Liver (tissue), 8 donors: ENCODE measurements at regions not wholly inside any gene's neighbourhood (a gene's known extent, or its start where the extent isn't known, plus 50 kb on each side); places are given as distances from the start of the nearest gene placed in this dataset.

Experiments used
- DNase-seq: peaks from one replicate; pipeline ENCODE4 v3.0.0-alpha.2; 2017; ENCODE audit warnings: low spot score
- H3K27ac ChIP-seq, 2 donors: one replicate each; pipeline ENCODE4 v1.7.0; 2013; ENCODE audit warnings: inconsistent platforms in 2 of 2, low read length in 2 of 2, control low read depth in 1 of 2, low read depth in 1 of 2, mild to moderate bottlenecking in 1 of 2
- H3K27me3 ChIP-seq, 4 donors: one replicate each; pipeline versions ENCODE4 v1.6.1 to v1.7.0; 2013; ENCODE audit warnings: low read length in 3 of 4, inconsistent platforms in 1 of 4, mild to moderate bottlenecking in 1 of 4, moderate library complexity in 1 of 4; ENCODE audit not compliant: control insufficient read depth in 4 of 4, insufficient read depth in 4 of 4
- H3K36me3 ChIP-seq, 4 donors: one replicate each; pipeline versions ENCODE4 v1.6.1 to v1.7.0; 2013; ENCODE audit warnings: low read length in 3 of 4, mild to moderate bottlenecking in 3 of 4, low read depth in 1 of 4, moderate library complexity in 1 of 4; ENCODE audit not compliant: control insufficient read depth in 4 of 4, insufficient read depth in 3 of 4
- H3K4me1 ChIP-seq, 4 donors: one replicate each; pipeline versions ENCODE4 v1.6.1 to v1.7.0; 2013; ENCODE audit warnings: low read length in 3 of 4, mild to moderate bottlenecking in 3 of 4, moderate library complexity in 1 of 4; ENCODE audit not compliant: control insufficient read depth in 4 of 4, insufficient read depth in 4 of 4
- H3K4me3 ChIP-seq, 3 donors: one replicate each; pipeline versions ENCODE4 v1.6.1 to v1.7.0; 2013; ENCODE audit warnings: low read length in 3 of 3, control low read depth in 1 of 3, low read depth in 1 of 3, mild to moderate bottlenecking in 1 of 3
- H3K9ac ChIP-seq, 2 donors: one replicate each; pipeline ENCODE4 v1.7.0; 2013; ENCODE audit warnings: low read length in 2 of 2, mild to moderate bottlenecking in 2 of 2, moderate library complexity in 2 of 2, control low read depth in 1 of 2, low read depth in 1 of 2
- H3K9me3 ChIP-seq, 4 donors: one replicate each; pipeline versions ENCODE4 v1.6.1 to v1.7.0; 2013; ENCODE audit warnings: low read length in 3 of 4; ENCODE audit not compliant: control insufficient read depth in 4 of 4
- EGR1 ChIP-seq, 2 donors: IDR thresholded peaks; 2 replicates each; pipeline ENCODE4 v1.6.1; 2016 to 2018; ENCODE audit warnings: antibody characterized with exemption in 2 of 2, low read depth in 2 of 2
- FOXA1 ChIP-seq: IDR thresholded peaks from 2 replicates; pipeline ENCODE4 v1.6.1; 2016; ENCODE audit warnings: antibody characterized with exemption
- FOXA2 ChIP-seq: IDR thresholded peaks from 2 replicates; pipeline ENCODE4 v1.6.1; 2016; ENCODE audit warnings: antibody characterized with exemption
- GABPA ChIP-seq, 2 donors: IDR thresholded peaks in 1 of 2; conservative IDR thresholded peaks in 1 of 2; 2 replicates each; pipeline ENCODE4 v1.6.1; 2016; ENCODE audit warnings: antibody characterized with exemption in 2 of 2, mild to moderate bottlenecking in 1 of 2, moderate library complexity in 1 of 2
- HNF4A ChIP-seq, 2 donors: conservative IDR thresholded peaks; 2 replicates each; pipeline ENCODE4 v1.6.1; 2016; ENCODE audit warnings: antibody characterized with exemption in 2 of 2, mild to moderate bottlenecking in 2 of 2
- HNF4G ChIP-seq: IDR thresholded peaks from 2 replicates; pipeline ENCODE4 v1.6.1; 2016; ENCODE audit warnings: antibody characterized with exemption
- JUND ChIP-seq, 2 donors: IDR thresholded peaks; 2 replicates each; pipeline ENCODE4 v1.6.1; 2016; ENCODE audit warnings: antibody characterized with exemption in 2 of 2
- NR2F2 ChIP-seq: IDR thresholded peaks from 2 replicates; pipeline ENCODE4 v1.6.1; 2016; ENCODE audit warnings: antibody characterized with exemption
- RAD21 ChIP-seq, 2 donors: IDR thresholded peaks; 2 replicates each; pipeline ENCODE4 v1.6.1; 2016; ENCODE audit warnings: antibody characterized with exemption in 2 of 2, mild to moderate bottlenecking in 2 of 2
- RXRA ChIP-seq, 2 donors: IDR thresholded peaks; 2 replicates each; pipeline ENCODE4 v1.6.1; 2017 to 2018; ENCODE audit warnings: antibody characterized with exemption in 2 of 2, mild to moderate bottlenecking in 1 of 2
- SP1 ChIP-seq: IDR thresholded peaks from 2 replicates; pipeline ENCODE4 v1.6.1; 2018; ENCODE audit warnings: antibody characterized with exemption, mild to moderate bottlenecking
- TAF1 ChIP-seq: conservative IDR thresholded peaks from 2 replicates; pipeline ENCODE4 v1.6.1; 2016; ENCODE audit warnings: antibody characterized with exemption, mild to moderate bottlenecking
- YY1 ChIP-seq: IDR thresholded peaks from 2 replicates; pipeline ENCODE4 v1.6.1; 2016; ENCODE audit warnings: antibody characterized with exemption, mild to moderate bottlenecking
- WGBS: extraction: QIAGEN DNeasy Blood & Tissue Kit; methylation state at CpG from one replicate; pipeline ENCODE4 v1.1.7; 2013; 5-methylcytosine and 5-hydroxymethylcytosine counted together
- TF ChIP-seq, protein P1 (sequence below): IDR thresholded peaks from 2 replicates; pipeline ENCODE4 v1.6.1; 2016; ENCODE audit warnings: antibody characterized with exemption
- TF ChIP-seq, protein P2 (sequence below): IDR thresholded peaks from 2 replicates; pipeline ENCODE4 v1.6.1; 2016; ENCODE audit warnings: antibody characterized with exemption
- TF ChIP-seq, protein P3 (sequence below): IDR thresholded peaks from 2 replicates; pipeline ENCODE4 v1.6.1; 2016; ENCODE audit warnings: antibody characterized with exemption
- TF ChIP-seq, protein P4 (sequence below): IDR thresholded peaks from 2 replicates; pipeline ENCODE4 v1.6.1; 2016; ENCODE audit warnings: antibody characterized with exemption, mild to moderate bottlenecking
- TF ChIP-seq, protein P5 (sequence below): fragments of 150-350 bp; IDR thresholded peaks from 2 replicates; pipeline ENCODE4 v1.5.1; 2017; ENCODE audit warnings: improper control_type of control experiment, low read depth, low read length; ENCODE audit not compliant: missing input control
- donor health status: healthy.
- donor health status: healthy.
- donor health status: healthy.
- donor health status: healthy.
- donor health status: healthy.

DNA sequence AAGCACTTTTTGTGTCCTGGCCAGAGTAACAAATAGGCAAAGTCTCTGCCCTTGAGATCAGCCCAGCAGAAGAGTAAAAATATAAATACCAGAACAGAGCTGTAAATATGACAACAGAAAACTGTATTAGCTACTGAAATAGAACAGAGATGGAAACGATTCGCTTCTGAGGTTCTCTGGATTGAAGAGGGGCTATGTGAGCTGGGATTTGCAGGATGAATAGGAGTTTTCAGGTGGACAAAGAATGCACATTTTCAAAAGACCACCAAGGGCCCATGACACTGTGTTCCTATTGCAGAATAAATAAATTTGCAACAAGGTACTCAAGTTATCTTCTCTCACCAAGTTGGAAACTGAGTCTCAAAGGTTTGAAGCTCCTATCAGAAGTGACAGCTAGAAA is 176.6 kb downstream of the BCL11B start:
- no peaks in the 10 kb centered on the region for H3K4me1 ChIP-seq
- no peaks in the 10 kb centered on the region for H3K36me3 ChIP-seq
- TF ChIP-seq GABPA (IDR thresholded peaks at IDR 0.05 in 1 of 2, conservative IDR thresholded peaks at IDR 0.05 in 1 of 2) (no peak), FOXA1 (no peak), EGR1 (IDR thresholded peaks at IDR 0.05; ENCODE audit: low read depth in 2 of 2) (no peak), TAF1 (no peak), HNF4A (conservative IDR thresholded peaks at IDR 0.05) (no peak), RXRA (IDR thresholded peaks at IDR 0.05) (no peak), JUND (IDR thresholded peaks at IDR 0.05) (no peak), YY1 (no peak), HNF4G (no peak), FOXA2 (no peak), RAD21 (IDR thresholded peaks at IDR 0.05) (no peak), NR2F2 (no peak), SP1 (no peak)
- TF ChIP-seq, protein P1, sequence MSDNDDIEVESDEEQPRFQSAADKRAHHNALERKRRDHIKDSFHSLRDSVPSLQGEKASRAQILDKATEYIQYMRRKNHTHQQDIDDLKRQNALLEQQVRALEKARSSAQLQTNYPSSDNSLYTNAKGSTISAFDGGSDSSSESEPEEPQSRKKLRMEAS: no peak
- TF ChIP-seq, protein P2, sequence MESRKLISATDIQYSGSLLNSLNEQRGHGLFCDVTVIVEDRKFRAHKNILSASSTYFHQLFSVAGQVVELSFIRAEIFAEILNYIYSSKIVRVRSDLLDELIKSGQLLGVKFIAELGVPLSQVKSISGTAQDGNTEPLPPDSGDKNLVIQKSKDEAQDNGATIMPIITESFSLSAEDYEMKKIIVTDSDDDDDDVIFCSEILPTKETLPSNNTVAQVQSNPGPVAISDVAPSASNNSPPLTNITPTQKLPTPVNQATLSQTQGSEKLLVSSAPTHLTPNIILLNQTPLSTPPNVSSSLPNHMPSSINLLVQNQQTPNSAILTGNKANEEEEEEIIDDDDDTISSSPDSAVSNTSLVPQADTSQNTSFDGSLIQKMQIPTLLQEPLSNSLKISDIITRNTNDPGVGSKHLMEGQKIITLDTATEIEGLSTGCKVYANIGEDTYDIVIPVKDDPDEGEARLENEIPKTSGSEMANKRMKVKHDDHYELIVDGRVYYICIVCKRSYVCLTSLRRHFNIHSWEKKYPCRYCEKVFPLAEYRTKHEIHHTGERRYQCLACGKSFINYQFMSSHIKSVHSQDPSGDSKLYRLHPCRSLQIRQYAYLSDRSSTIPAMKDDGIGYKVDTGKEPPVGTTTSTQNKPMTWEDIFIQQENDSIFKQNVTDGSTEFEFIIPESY: no peak
- TF ChIP-seq, protein P3, sequence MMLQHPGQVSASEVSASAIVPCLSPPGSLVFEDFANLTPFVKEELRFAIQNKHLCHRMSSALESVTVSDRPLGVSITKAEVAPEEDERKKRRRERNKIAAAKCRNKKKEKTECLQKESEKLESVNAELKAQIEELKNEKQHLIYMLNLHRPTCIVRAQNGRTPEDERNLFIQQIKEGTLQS: no peak
- TF ChIP-seq, protein P4, sequence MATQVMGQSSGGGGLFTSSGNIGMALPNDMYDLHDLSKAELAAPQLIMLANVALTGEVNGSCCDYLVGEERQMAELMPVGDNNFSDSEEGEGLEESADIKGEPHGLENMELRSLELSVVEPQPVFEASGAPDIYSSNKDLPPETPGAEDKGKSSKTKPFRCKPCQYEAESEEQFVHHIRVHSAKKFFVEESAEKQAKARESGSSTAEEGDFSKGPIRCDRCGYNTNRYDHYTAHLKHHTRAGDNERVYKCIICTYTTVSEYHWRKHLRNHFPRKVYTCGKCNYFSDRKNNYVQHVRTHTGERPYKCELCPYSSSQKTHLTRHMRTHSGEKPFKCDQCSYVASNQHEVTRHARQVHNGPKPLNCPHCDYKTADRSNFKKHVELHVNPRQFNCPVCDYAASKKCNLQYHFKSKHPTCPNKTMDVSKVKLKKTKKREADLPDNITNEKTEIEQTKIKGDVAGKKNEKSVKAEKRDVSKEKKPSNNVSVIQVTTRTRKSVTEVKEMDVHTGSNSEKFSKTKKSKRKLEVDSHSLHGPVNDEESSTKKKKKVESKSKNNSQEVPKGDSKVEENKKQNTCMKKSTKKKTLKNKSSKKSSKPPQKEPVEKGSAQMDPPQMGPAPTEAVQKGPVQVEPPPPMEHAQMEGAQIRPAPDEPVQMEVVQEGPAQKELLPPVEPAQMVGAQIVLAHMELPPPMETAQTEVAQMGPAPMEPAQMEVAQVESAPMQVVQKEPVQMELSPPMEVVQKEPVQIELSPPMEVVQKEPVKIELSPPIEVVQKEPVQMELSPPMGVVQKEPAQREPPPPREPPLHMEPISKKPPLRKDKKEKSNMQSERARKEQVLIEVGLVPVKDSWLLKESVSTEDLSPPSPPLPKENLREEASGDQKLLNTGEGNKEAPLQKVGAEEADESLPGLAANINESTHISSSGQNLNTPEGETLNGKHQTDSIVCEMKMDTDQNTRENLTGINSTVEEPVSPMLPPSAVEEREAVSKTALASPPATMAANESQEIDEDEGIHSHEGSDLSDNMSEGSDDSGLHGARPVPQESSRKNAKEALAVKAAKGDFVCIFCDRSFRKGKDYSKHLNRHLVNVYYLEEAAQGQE: no peak
- TF ChIP-seq, protein P5, sequence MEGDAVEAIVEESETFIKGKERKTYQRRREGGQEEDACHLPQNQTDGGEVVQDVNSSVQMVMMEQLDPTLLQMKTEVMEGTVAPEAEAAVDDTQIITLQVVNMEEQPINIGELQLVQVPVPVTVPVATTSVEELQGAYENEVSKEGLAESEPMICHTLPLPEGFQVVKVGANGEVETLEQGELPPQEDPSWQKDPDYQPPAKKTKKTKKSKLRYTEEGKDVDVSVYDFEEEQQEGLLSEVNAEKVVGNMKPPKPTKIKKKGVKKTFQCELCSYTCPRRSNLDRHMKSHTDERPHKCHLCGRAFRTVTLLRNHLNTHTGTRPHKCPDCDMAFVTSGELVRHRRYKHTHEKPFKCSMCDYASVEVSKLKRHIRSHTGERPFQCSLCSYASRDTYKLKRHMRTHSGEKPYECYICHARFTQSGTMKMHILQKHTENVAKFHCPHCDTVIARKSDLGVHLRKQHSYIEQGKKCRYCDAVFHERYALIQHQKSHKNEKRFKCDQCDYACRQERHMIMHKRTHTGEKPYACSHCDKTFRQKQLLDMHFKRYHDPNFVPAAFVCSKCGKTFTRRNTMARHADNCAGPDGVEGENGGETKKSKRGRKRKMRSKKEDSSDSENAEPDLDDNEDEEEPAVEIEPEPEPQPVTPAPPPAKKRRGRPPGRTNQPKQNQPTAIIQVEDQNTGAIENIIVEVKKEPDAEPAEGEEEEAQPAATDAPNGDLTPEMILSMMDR: no peak
- 93% methylated on average over 2 of the region's 2 CpGs for WGBS
- H3K27me3 ChIP-seq: no peaks in the 10 kb centered on the region
- no peak overlapping the region for H3K9ac ChIP-seq
- no peak overlapping the region for H3K4me3 ChIP-seq
- no peak for DNase-seq
- H3K9me3 ChIP-seq: peaks cover 0 to 4% (median 0%) of the 10 kb centered on the region in 4 donors
- no peak overlapping the region for H3K27ac ChIP-seq
